GM12878 (cell line): ENCODE measurements at regions not wholly inside any gene's neighbourhood (a gene's known extent, or its start where the extent isn't known, plus 50 kb on each side); places are given as distances from the start of the nearest gene placed in this dataset.

Experiments used
- ATAC-seq: fragments of 200-7000 bp; cut with Tn5 transposase; 3 replicates; pipeline ENCODE4 v1.9.1; 2020; ENCODE audit warnings: mild to moderate bottlenecking, moderate library complexity
- BruUV-seq: library from RNA; stranded (reverse); fragments of 400-500 nt; replicated peaks from 2 replicates; lab custom pipeline; 2021; lab: Mats Ljungman, UMichigan
- CTCF ChIA-PET: fragments of 300-600 bp; sonication (Branson Sonifier 250); formaldehyde crosslinking; extraction: SDS; loops from one replicate; lab custom pipeline; 2021; ENCODE audit warnings: inconsistent platforms; lab: Yijun Ruan, JAX
- POLR2A ChIA-PET: fragments of 350-600 bp; formaldehyde crosslinking; extraction: SDS; loops from one replicate; lab custom pipeline; 2021; ENCODE audit warnings: inconsistent platforms; lab: Charles Lee
- RAD21 ChIA-PET: fragments of 300-600 bp; sonication (Branson Sonifier 250); formaldehyde crosslinking; loops from one replicate; lab custom pipeline; 2023; ENCODE audit warnings: antibody characterized with exemption; ENCODE audit not compliant: unreplicated experiment; lab: Charles Lee
- SMC1A ChIA-PET: fragments of 300-600 bp; sonication (Branson Sonifier 250); formaldehyde crosslinking; loops from one replicate; lab custom pipeline; 2023; ENCODE audit not compliant: unreplicated experiment, uncharacterized antibody; lab: Charles Lee
- DNase-seq: peaks from one replicate; pipeline ENCODE4 v3.0.0-alpha.2; 2011; ENCODE audit warnings: low read depth, low spot score
- FAIRE-seq: peaks from 3 replicates; lab custom pipeline; 2011; peaks lifted over from hg19 to GRCh38; lab: Jason Lieb, UNC
- H2AFZ ChIP-seq: 2 replicates; pipeline ENCODE4 v1.6.0; 2011; ENCODE audit warnings: low read depth, low read length, control low read depth; ENCODE audit not compliant: control insufficient read depth
- H3K27ac ChIP-seq: 2 replicates; pipeline ENCODE4 v1.5.1; 2011; ENCODE audit warnings: control low read depth; ENCODE audit not compliant: control insufficient read depth, insufficient read depth
- H3K27me3 ChIP-seq, 2 experiments: replicated peaks in 1 of 2; 2 replicates each; pipeline versions ENCODE4 v1.6.0 to v1.6.1; 2011; ENCODE audit warnings: low read length in 1 of 2; ENCODE audit not compliant: control insufficient read depth in 2 of 2, insufficient read depth in 2 of 2
- H3K36me3 ChIP-seq, 2 experiments: 2 replicates each; pipeline ENCODE4 v1.5.1; 2011; ENCODE audit warnings: low read length in 1 of 2; ENCODE audit not compliant: control insufficient read depth in 2 of 2, insufficient read depth in 2 of 2
- H3K4me1 ChIP-seq: 2 replicates; pipeline ENCODE4 v1.6.1; 2011; ENCODE audit warnings: mild to moderate bottlenecking, low read length, moderate library complexity, mixed read lengths; ENCODE audit not compliant: control insufficient read depth, insufficient read depth
- H3K4me2 ChIP-seq: 2 replicates; pipeline ENCODE4 v1.6.0; 2011; ENCODE audit warnings: control low read depth; ENCODE audit not compliant: control insufficient read depth, insufficient read depth
- H3K4me3 ChIP-seq: fragments of 200-600 bp; sonication (generic); 2 replicates; pipeline ENCODE4 v1.5.1; 2016
- H3K79me2 ChIP-seq: 2 replicates; pipeline ENCODE4 v1.6.0; 2011; ENCODE audit warnings: low read length; ENCODE audit not compliant: control insufficient read depth, insufficient read depth
- H3K9ac ChIP-seq: 2 replicates; pipeline ENCODE4 v1.8.0; 2011; ENCODE audit warnings: low read length, control low read depth, mixed read lengths; ENCODE audit not compliant: control insufficient read depth, insufficient read depth
- H3K9me3 ChIP-seq: replicated peaks from 3 replicates; pipeline ENCODE4 v1.5.1; 2011; ENCODE audit warnings: mild to moderate bottlenecking, low read length; ENCODE audit not compliant: control insufficient read depth, insufficient read depth
- H4K20me1 ChIP-seq: 2 replicates; pipeline ENCODE4 v1.6.0; 2011; ENCODE audit not compliant: control insufficient read depth, insufficient read depth
- BHLHE40 ChIP-seq, 2 experiments: fragments of 450-650 bp in 1 of 2; IDR thresholded peaks; 2 replicates each; pipeline ENCODE4 v1.6.1; 2011 to 2017; ENCODE audit warnings: low read depth in 2 of 2, borderline replicate concordance in 1 of 2, improper control_type of control experiment in 1 of 2, low read length in 1 of 2, mild to moderate bottlenecking in 1 of 2
- BRCA1 ChIP-seq: IDR thresholded peaks from 2 replicates; pipeline ENCODE4 v1.6.1; 2011; ENCODE audit warnings: low read depth, low read length, improper control_type of control experiment
- CBX3 ChIP-seq: fragments of 200-600 bp; sonication (generic); IDR thresholded peaks from 2 replicates; pipeline ENCODE4 v1.6.1; 2016; ENCODE audit warnings: low read depth, borderline replicate concordance
- DPF2 ChIP-seq: fragments of 450-650 bp; IDR thresholded peaks from 2 replicates; pipeline ENCODE4 v1.6.1; 2017; ENCODE audit warnings: mild to moderate bottlenecking
- E2F4 ChIP-seq: IDR thresholded peaks from 2 replicates; pipeline ENCODE4 v1.6.1; 2012; ENCODE audit warnings: low read depth, low read length, improper control_type of control experiment
- HCFC1 ChIP-seq: fragments of 150-350 bp; IDR thresholded peaks from 2 replicates; pipeline ENCODE4 v1.6.1; 2014; ENCODE audit warnings: low read length
- HDAC2 ChIP-seq: fragments of 200-600 bp; sonication (generic); IDR thresholded peaks from 2 replicates; pipeline ENCODE4 v1.6.1; 2017
- LARP7 ChIP-seq: fragments of 450-650 bp; IDR thresholded peaks from 2 replicates; pipeline ENCODE4 v1.6.1; 2017; ENCODE audit warnings: mild to moderate bottlenecking
- MEF2A ChIP-seq: IDR thresholded peaks from 2 replicates; pipeline ENCODE4 v1.6.1; 2011; ENCODE audit warnings: low read depth, mild to moderate bottlenecking, low read length, moderate library complexity; ENCODE audit not compliant: insufficient read depth
- RAD51 ChIP-seq: fragments of 450-650 bp; IDR thresholded peaks from 2 replicates; pipeline ENCODE4 v1.6.1; 2016; ENCODE audit warnings: moderate library complexity, mild to moderate bottlenecking, inconsistent platforms
- SMC3 ChIP-seq: IDR thresholded peaks from 2 replicates; pipeline ENCODE4 v1.6.1; 2011; ENCODE audit warnings: low read length, improper control_type of control experiment, borderline replicate concordance
- SREBF1 ChIP-seq: IDR thresholded peaks from 2 replicates; pipeline ENCODE4 v1.6.1; 2012; ENCODE audit warnings: mild to moderate bottlenecking, low read length
- ZBTB33 ChIP-seq: fragments of 450-650 bp; IDR thresholded peaks from 2 replicates; pipeline ENCODE4 v1.6.1; 2017; ENCODE audit warnings: mild to moderate bottlenecking
- WGBS: methylation state at CpG from one replicate; pipeline ENCODE4 v1.1.6; 2016; ENCODE audit warnings: low lambda C conversion rate; ENCODE audit not compliant: insufficient replicate concordance, insufficient coverage; ENCODE audit errors: missing lambda C conversion rate; 5-methylcytosine and 5-hydroxymethylcytosine counted together
- in situ Hi-C: fragments of 300-500 bp; cut with MboI; formaldehyde crosslinking; loops from 9 replicates; pipeline ENCODE4 v1.14.3; 2018; ENCODE audit warnings: mixed read lengths
- intact Hi-C: fragments of 100-400 bp; cut with micrococcal nuclease; formaldehyde crosslinking; loops from one replicate; pipeline ENCODE4 v1.14.2; 2022; ENCODE audit not compliant: unreplicated experiment

GRCh38 chr18:6621437-6621836 is 108.1 kb upstream of the ARHGAP28 start:
- POLR2A ChIA-PET, result no interaction called here
- no peak for DNase-seq
- no peak for TF ChIP-seq SREBF1
- TF ChIP-seq LARP7, result no peak
- no peak for TF ChIP-seq CBX3
- TF ChIP-seq DPF2, result no peak
- TF ChIP-seq HCFC1, result no peak
- TF ChIP-seq E2F4, result no peak
- no peak for TF ChIP-seq SMC3
- TF ChIP-seq RAD51, result no peak
- no peak for TF ChIP-seq HDAC2
- no peak for TF ChIP-seq MEF2A
- TF ChIP-seq BHLHE40 (IDR thresholded peaks at IDR 0.05; ENCODE audit: borderline replicate concordance in 1 of 2, low read depth in 2 of 2, low read length in 1 of 2), result no peak
- TF ChIP-seq BRCA1, result no peak
- no peak for TF ChIP-seq ZBTB33
- Histone ChIP-seq H3K4me2 (no peak overlapping the region), H3K27ac (no peak overlapping the region), H3K4me1 (no peaks in the 10 kb centered on the region), H3K9me3 (no peaks in the 10 kb centered on the region), H4K20me1 (no peaks in the 10 kb centered on the region), H3K9ac (no peak overlapping the region), H2AFZ (no peak overlapping the region), H3K27me3 (no peaks in the 10 kb centered on the region; a peak in 1 of 4 replicates), H3K4me3 (no peak overlapping the region), H3K36me3 (no peaks in the 10 kb centered on the region), H3K79me2 (no peaks in the 10 kb centered on the region)
- no TSS peak for BruUV-seq
- SMC1A ChIA-PET, result no interaction called here
- in situ Hi-C loops (no loop called here), intact Hi-C loops (no loop called here)
- 13% methylated on average over 4 of the region's 4 CpGs for WGBS
- RAD21 ChIA-PET, result no interaction called here
- CTCF ChIA-PET, result interaction anchor here (1.5 to 2.0 kb wide), 2 partner anchors 8 to 17 kb away, joined by 6 to 7 read pairs; no protein-coding TSS in a partner anchor
- FAIRE-seq, result no peak
- no peak for ATAC-seq
